T-helper 2 cell treated with Interferon-gamma antibody and Interleukin-4, amounts not matched to agents 5 μg/mL and 100 μg/mL, for 36 hours (primary cell): ENCODE measurements at regions not wholly inside any gene's neighbourhood (a gene's known extent, or its start where the extent isn't known, plus 50 kb on each side); places are given as distances from the start of the nearest gene placed in this dataset.

Source experiments
- DNase-seq: peaks from one replicate; pipeline ENCODE4 v3.0.0; 2021; ENCODE audit warnings: low spot score
- H3K27ac Mint-ChIP-seq: one replicate; pipeline ENCODE4 v1.8.0; 2021; ENCODE audit warnings: mild to moderate bottlenecking, mixed read lengths
- H3K27me3 Mint-ChIP-seq: one replicate; pipeline ENCODE4 v1.8.0; 2021; ENCODE audit warnings: low read depth, mixed read lengths
- H3K36me3 Mint-ChIP-seq: one replicate; pipeline ENCODE4 v1.8.0; 2021; ENCODE audit warnings: low read depth, mixed read lengths
- H3K4me1 Mint-ChIP-seq: one replicate; pipeline ENCODE4 v1.8.0; 2021; ENCODE audit warnings: low read depth, mixed read lengths
- H3K4me3 Mint-ChIP-seq: one replicate; pipeline ENCODE4 v1.8.0; 2022; ENCODE audit warnings: mild to moderate bottlenecking, moderate library complexity, mixed read lengths
- H3K9me3 Mint-ChIP-seq: one replicate; pipeline ENCODE4 v1.8.0; 2021; ENCODE audit warnings: mixed read lengths

DNA sequence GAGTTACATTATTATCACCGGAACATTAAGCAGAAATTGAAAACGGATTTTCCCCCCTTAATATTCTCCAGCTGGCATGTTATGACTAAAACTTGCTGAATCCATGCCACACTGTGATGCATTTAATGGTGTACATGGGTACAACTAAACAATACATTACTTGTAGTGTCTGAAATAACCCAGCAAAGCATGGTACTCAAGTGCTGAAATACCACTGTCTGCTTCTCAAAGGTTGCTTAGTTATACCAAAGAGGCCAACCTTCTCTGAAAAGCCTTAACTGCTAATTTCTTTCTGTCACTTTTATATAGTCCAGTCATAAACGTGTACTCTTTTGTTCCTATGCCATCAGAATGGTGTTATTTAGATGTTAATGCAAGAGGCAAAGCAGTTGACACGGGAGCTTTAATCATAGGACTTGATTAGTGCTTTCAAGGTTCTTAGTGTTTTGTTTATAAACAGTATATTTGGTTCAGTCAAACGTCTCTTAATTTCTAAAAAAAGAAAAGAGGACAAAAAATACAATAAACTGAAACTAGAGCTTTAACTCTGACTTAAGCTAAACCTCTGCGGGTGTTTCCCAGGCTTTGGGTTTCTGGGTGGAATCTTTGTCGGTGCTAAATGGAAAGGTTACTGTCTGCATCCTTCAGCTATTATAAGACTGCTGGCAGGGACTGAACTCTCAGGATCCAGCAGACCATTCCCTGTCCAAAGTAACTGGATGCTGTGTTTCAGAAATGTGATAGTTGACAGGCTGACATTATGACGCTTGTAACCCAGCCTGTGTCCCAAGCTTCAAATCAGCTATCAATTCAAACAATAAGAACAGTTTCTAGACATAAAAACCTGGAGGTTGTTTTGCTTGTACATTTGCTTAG lies 202.6 kb downstream of the PPP1R3A start:
- H3K4me3 Mint-ChIP-seq: no peak overlapping the region
- no peaks in the 10 kb centered on the region for H3K9me3 Mint-ChIP-seq
- DNase-seq: no peak
- no peaks in the 10 kb centered on the region for H3K27me3 Mint-ChIP-seq
- no peak overlapping the region for H3K27ac Mint-ChIP-seq
- H3K4me1 Mint-ChIP-seq: no peaks in the 10 kb centered on the region
- H3K36me3 Mint-ChIP-seq: no peaks in the 10 kb centered on the region

DNA sequence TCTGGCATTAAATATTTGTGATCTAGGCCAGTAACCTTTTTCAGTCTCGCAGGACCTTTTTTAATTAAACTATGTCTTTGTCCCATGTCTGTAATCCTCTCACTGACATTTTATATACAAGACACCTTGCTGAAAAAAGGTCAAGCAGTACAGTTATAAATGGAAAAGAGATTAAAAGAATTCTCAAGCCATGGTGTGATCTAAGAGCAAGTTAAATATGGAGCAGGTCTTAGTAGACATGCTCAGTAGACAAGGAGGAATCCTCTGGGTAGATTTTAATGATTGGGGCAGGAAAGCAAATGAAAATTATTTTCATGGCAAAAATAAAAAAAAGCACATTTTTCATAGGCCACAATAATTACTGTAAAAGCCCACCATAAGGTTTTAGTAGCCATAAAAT lies 203.5 kb downstream of the PPP1R3A start:
- Mint-ChIP-seq H3K9me3 (no peaks in the 10 kb centered on the region), H3K4me3 (no peak overlapping the region), H3K4me1 (no peaks in the 10 kb centered on the region), H3K27me3 (no peaks in the 10 kb centered on the region), H3K36me3 (no peaks in the 10 kb centered on the region), H3K27ac (no peak overlapping the region)
- no peak for DNase-seq

- no peaks in the 10 kb centered on the region for H3K27me3 Mint-ChIP-seq
- H3K4me3 Mint-ChIP-seq: no peak overlapping the region
- no peaks in the 10 kb centered on the region for H3K9me3 Mint-ChIP-seq
- no peaks in the 10 kb centered on the region for H3K4me1 Mint-ChIP-seq
- no peak overlapping the region for H3K27ac Mint-ChIP-seq
- no peaks in the 10 kb centered on the region for H3K36me3 Mint-ChIP-seq
- peak; percentile 5 for DNase-seq
Measured at GRCh38 chr7:113710310-113711096, 208.3 kb downstream of the PPP1R3A start.

- Mint-ChIP-seq H3K36me3 (no peaks in the 10 kb centered on the region), H3K4me3 (no peak overlapping the region), H3K4me1 (no peaks in the 10 kb centered on the region), H3K9me3 (no peaks in the 10 kb centered on the region), H3K27ac (no peak overlapping the region), H3K27me3 (no peaks in the 10 kb centered on the region)
- DNase-seq: no peak
Measured at GRCh38 chr7:113705439-113705838, 213.4 kb downstream of the PPP1R3A start.

DNA sequence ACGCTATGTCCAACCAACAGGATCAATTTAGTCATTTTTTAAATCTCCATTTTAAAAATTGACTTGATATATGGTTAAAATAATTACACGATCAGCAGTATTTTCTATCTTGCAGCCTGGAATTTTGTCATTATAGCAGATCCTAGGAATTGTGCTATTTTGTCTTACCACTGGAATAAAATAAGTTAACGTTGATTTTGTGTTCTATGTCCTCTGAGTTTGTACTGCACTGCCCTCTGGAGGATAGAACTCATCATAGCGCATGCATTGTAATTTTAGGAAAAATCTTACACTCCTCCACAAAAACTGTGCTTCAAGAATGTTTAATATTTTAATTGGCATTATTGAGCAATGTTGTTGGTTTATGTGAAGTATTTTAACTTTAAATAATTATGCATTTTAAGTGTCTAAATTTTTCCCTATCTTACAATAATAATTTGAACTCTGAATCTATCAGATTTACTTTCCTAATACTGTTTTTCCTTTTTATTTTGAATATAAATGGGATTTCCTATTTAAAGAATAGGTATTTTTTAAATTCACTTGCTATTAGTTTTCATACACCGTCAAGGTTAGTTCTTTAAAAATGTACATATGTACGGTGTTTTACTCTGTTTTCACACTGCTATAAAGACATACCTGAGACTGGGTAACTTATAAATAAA lies 220.1 kb downstream of the PPP1R3A start:
- H3K36me3 Mint-ChIP-seq: no peaks in the 10 kb centered on the region
- H3K4me3 Mint-ChIP-seq: no peak overlapping the region
- no peak for DNase-seq
- no peaks in the 10 kb centered on the region for H3K9me3 Mint-ChIP-seq
- no peaks in the 10 kb centered on the region for H3K4me1 Mint-ChIP-seq
- no peaks in the 10 kb centered on the region for H3K27me3 Mint-ChIP-seq
- H3K27ac Mint-ChIP-seq: no peak overlapping the region

- DNase-seq: no peak
- Mint-ChIP-seq H3K27ac (no peak overlapping the region), H3K9me3 (no peaks in the 10 kb centered on the region), H3K4me3 (no peak overlapping the region), H3K36me3 (no peaks in the 10 kb centered on the region), H3K4me1 (no peaks in the 10 kb centered on the region), H3K27me3 (no peaks in the 10 kb centered on the region)
Measured at GRCh38 chr7:113694149-113694548, 224.7 kb downstream of the PPP1R3A start.

DNA sequence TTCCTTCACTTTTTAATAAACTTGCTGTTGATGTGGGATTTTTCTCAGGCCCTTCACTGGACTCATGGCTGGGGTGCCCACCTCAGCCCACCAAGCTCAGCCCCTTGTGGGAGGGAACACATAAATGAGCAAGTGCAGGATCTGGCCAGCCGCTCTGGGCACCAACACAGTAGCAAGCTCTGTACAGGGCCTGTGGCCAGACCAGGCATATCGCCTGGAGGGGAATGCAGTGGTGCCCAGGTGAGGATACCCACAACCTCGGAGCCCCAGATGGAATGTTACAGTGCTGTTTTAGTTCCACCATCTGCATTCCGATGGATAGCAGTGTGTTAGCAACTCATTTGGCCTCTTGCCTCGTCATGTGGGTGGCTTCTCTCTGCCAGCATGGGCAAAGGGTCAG lies 234.6 kb downstream of the PPP1R3A start:
- Mint-ChIP-seq H3K4me3 (no peak overlapping the region), H3K36me3 (no peaks in the 10 kb centered on the region)

GRCh38 chr7:113677811-113678210 lies 241.0 kb downstream of the PPP1R3A start:
- H3K4me3 Mint-ChIP-seq: no peak overlapping the region
- H3K27ac Mint-ChIP-seq: no peak overlapping the region
- no peaks in the 10 kb centered on the region for H3K36me3 Mint-ChIP-seq

More for the DNA sequence above, 234.6 kb downstream of the PPP1R3A start:
- H3K27ac Mint-ChIP-seq: no peak overlapping the region
- DNase-seq: no peak
- H3K27me3 Mint-ChIP-seq: no peaks in the 10 kb centered on the region
- no peaks in the 10 kb centered on the region for H3K9me3 Mint-ChIP-seq
- H3K4me1 Mint-ChIP-seq: no peaks in the 10 kb centered on the region

DNA sequence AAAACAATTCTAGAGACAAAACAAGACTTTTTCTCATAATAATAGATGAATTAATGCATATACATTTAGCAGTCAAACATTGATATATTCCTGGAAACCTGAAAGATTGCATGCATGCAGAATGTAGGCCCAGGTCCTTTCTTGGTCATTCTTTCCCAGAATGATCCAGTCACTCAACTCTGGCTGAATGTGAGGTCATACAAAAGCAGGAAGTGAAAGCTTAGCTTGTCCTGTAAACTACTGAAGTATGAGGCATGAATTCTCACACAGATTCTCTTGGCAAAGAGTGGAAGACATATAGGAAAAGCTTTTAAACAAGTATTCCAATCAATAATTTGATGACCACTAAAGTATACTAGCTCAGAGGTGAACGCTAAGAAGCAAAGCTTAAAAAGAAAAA lies 253.9 kb downstream of the PPP1R3A start:
- Mint-ChIP-seq H3K36me3 (no peaks in the 10 kb centered on the region), H3K4me1 (no peaks in the 10 kb centered on the region), H3K27ac (no peak overlapping the region), H3K9me3 (peaks cover 1% of the 10 kb centered on the region), H3K27me3 (no peaks in the 10 kb centered on the region), H3K4me3 (no peak overlapping the region)
- no peak for DNase-seq

More at GRCh38 chr7:113677811-113678210, 241.0 kb downstream of the PPP1R3A start:
- H3K27me3 Mint-ChIP-seq: no peaks in the 10 kb centered on the region
- H3K9me3 Mint-ChIP-seq: no peaks in the 10 kb centered on the region
- DNase-seq: no peak
- no peaks in the 10 kb centered on the region for H3K4me1 Mint-ChIP-seq

- Mint-ChIP-seq H3K9me3 (no peaks in the 10 kb centered on the region), H3K36me3 (no peaks in the 10 kb centered on the region), H3K27ac (no peak overlapping the region), H3K4me3 (no peak overlapping the region), H3K27me3 (no peaks in the 10 kb centered on the region), H3K4me1 (no peaks in the 10 kb centered on the region)
- DNase-seq: no peak
Measured at GRCh38 chr7:113659416-113659815, 259.4 kb downstream of the PPP1R3A start.

DNA sequence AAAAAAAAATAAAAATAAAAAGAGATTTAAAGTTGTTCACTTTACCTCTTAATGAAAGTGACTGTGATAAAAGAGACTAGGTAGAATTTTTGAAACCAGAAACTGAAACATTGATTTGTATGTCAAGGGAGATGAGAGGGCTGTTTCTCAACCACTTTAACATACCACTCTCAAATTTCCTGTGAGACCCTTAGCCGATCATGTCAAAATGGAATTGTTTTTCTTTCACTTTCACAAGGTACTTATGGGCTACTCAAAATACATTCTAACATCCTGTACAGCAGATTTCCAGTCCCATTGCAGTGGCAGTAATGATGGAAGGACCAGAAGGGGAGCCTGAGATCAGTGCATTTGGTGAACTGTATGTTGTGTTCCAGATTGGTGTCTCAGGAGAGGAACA lies 261.2 kb downstream of the PPP1R3A start:
- DNase-seq: no peak
- no peak overlapping the region for H3K27ac Mint-ChIP-seq
- H3K4me3 Mint-ChIP-seq: no peak overlapping the region
- no peaks in the 10 kb centered on the region for H3K9me3 Mint-ChIP-seq
- H3K36me3 Mint-ChIP-seq: no peaks in the 10 kb centered on the region
- H3K4me1 Mint-ChIP-seq: no peaks in the 10 kb centered on the region
- no peaks in the 10 kb centered on the region for H3K27me3 Mint-ChIP-seq

DNA sequence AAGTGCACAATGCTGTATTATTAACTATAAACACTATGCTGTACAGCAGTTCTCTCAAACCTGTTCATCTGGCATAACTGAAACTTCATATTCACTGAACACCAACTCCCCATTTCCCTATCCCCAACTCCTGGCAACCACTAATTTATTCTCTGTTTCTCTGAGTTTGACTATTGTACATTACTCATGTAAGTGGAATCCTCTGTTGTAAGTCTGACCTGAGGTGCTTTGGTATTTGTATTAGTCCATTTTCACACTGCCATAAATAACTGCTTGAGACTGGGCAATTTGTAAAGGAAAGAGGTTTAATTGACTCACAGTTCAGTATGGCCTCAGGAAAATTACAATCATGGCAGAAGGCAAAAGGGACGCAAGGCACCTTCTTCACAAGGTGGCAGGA lies 266.3 kb downstream of the PPP1R3A start:
- Mint-ChIP-seq H3K4me3 (no peak overlapping the region), H3K27me3 (no peaks in the 10 kb centered on the region), H3K9me3 (no peaks in the 10 kb centered on the region), H3K4me1 (no peaks in the 10 kb centered on the region), H3K27ac (no peak overlapping the region), H3K36me3 (no peaks in the 10 kb centered on the region)
- DNase-seq: no peak

GRCh38 chr7:113649556-113649955 lies 269.3 kb downstream of the PPP1R3A start:
- Mint-ChIP-seq H3K27ac (no peak overlapping the region), H3K9me3 (no peaks in the 10 kb centered on the region), H3K27me3 (no peaks in the 10 kb centered on the region), H3K4me1 (no peaks in the 10 kb centered on the region), H3K4me3 (no peak overlapping the region), H3K36me3 (no peaks in the 10 kb centered on the region)
- no peak for DNase-seq

DNA sequence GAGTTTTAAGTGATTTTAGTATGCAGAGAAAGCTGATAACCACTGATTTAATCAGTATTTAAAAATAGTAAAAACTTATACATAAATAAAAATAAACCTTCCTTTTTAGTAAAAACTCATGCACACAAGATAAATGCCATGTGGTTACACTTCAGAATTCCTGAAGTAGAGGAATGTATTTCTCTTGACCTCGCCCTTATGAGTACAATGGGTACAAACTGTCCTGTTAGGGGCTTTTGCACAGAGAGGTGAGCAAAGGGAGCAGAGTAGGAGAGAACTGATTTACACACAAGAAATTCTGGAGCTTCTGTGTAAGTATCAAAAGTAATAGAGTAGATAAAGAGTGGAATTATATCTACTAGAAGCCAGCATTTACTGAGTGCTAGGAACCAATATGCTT lies 279.6 kb downstream of the PPP1R3A start:
- H3K4me3 Mint-ChIP-seq: no peak overlapping the region
- no peaks in the 10 kb centered on the region for H3K36me3 Mint-ChIP-seq
- H3K9me3 Mint-ChIP-seq: peaks cover 3% of the 10 kb centered on the region

More for the DNA sequence above, 279.6 kb downstream of the PPP1R3A start:
- Mint-ChIP-seq H3K27me3 (no peaks in the 10 kb centered on the region), H3K27ac (no peak overlapping the region), H3K4me1 (no peaks in the 10 kb centered on the region)
- DNase-seq: no peak
